HEK293 (cell line): ENCODE measurements at regions not wholly inside any gene's neighbourhood (a gene's known extent, or its start where the extent isn't known, plus 50 kb on each side); places are given as distances from the start of the nearest gene placed in this dataset.

Experiments used
- CTCF ChIA-PET: fragments of 350-600 bp; formaldehyde crosslinking; extraction: SDS; loops from one replicate; lab custom pipeline; 2021; ENCODE audit warnings: antibody characterized with exemption; lab: Yijun Ruan, JAX
- POLR2A ChIA-PET: fragments of 300-600 bp; formaldehyde crosslinking; extraction: SDS; loops from one replicate; lab custom pipeline; 2020; ENCODE audit warnings: antibody characterized with exemption, inconsistent platforms; lab: Yijun Ruan, JAX
- H3K27ac ChIP-seq: fragments of 200-500 bp; sonication (Bioruptor generic); 2 replicates; pipeline ENCODE4 v1.5.1; 2014; ENCODE audit warnings: low read depth, low read length, control low read depth, inconsistent platforms; ENCODE audit errors: extremely low read depth
- H3K36me3 ChIP-seq, 2 experiments: fragments of 200-500 bp in 1 of 2; sonication (Bioruptor generic) in 1 of 2; 1 replicate in 1 of 2; 2 replicates in 1 of 2; pipeline ENCODE4 v1.5.1; 2014 to 2017; ENCODE audit warnings: inconsistent platforms in 2 of 2, low read length in 2 of 2; ENCODE audit not compliant: control insufficient read depth in 2 of 2, insufficient read depth in 1 of 2
- H3K4me1 ChIP-seq: fragments of 200-500 bp; sonication (Bioruptor generic); 2 replicates; pipeline ENCODE4 v1.5.1; 2014; ENCODE audit warnings: mild to moderate bottlenecking, low read length, inconsistent platforms; ENCODE audit not compliant: control insufficient read depth, insufficient read depth
- H3K4me3 ChIP-seq: 2 replicates; pipeline ENCODE4 v1.5.1; 2011; ENCODE audit warnings: low read depth, mild to moderate bottlenecking, control low read depth, low read length, moderate library complexity
- H3K9me3 ChIP-seq: fragments of 200-500 bp; sonication (Bioruptor generic); 2 replicates; pipeline ENCODE4 v1.5.1; 2014; ENCODE audit warnings: low read depth, low read length, inconsistent platforms; ENCODE audit not compliant: control insufficient read depth, insufficient read depth
- GLI4 ChIP-seq: fragments of 450-650 bp; formaldehyde crosslinking; IDR thresholded peaks from 2 replicates; pipeline ENCODE4 v1.5.1; 2016; ENCODE audit warnings: missing biosample characterization, missing genetic modification characterization
- HOXD13 ChIP-seq: sonication (generic); formaldehyde crosslinking; IDR thresholded peaks from 2 replicates; pipeline ENCODE4 v1.8.0; 2022; ENCODE audit warnings: missing genetic modification reagents, borderline replicate concordance
- IKZF3 ChIP-seq: fragments of 450-650 bp; IDR thresholded peaks from 2 replicates; pipeline ENCODE4 v1.5.0; 2018; ENCODE audit warnings: missing biosample characterization, mild to moderate bottlenecking, missing genetic modification characterization, moderate library complexity
- KLF8 ChIP-seq: fragments of 450-650 bp; formaldehyde crosslinking; IDR thresholded peaks from 2 replicates; pipeline ENCODE4 v1.5.1; 2016; ENCODE audit warnings: missing biosample characterization, missing genetic modification characterization
- KLF9 ChIP-seq: fragments of 450-650 bp; formaldehyde crosslinking; IDR thresholded peaks from 2 replicates; pipeline ENCODE4 v1.5.1; 2016; ENCODE audit warnings: missing biosample characterization, missing genetic modification characterization, low read depth
- SCRT2 ChIP-seq: fragments of 450-650 bp; formaldehyde crosslinking; IDR thresholded peaks from 2 replicates; pipeline ENCODE4 v1.5.1; 2016; ENCODE audit warnings: missing biosample characterization, missing genetic modification characterization
- ZBTB17 ChIP-seq: fragments of 450-650 bp; formaldehyde crosslinking; IDR thresholded peaks from 2 replicates; pipeline ENCODE4 v1.5.1; 2016; ENCODE audit warnings: missing biosample characterization, missing genetic modification characterization
- ZFP69B ChIP-seq: fragments of 450-650 bp; formaldehyde crosslinking; IDR thresholded peaks from 2 replicates; pipeline ENCODE4 v1.5.1; 2016; ENCODE audit warnings: missing biosample characterization, missing genetic modification characterization
- ZNF10 ChIP-seq: fragments of 450-650 bp; formaldehyde crosslinking; IDR thresholded peaks from 2 replicates; pipeline ENCODE4 v1.5.1; 2017; ENCODE audit warnings: missing biosample characterization, missing genetic modification characterization
- ZNF133 ChIP-seq: fragments of 450-650 bp; formaldehyde crosslinking; IDR thresholded peaks from 2 replicates; pipeline ENCODE4 v1.5.1; 2016; ENCODE audit warnings: missing biosample characterization, missing genetic modification characterization
- ZNF146 ChIP-seq: fragments of 450-650 bp; formaldehyde crosslinking; IDR thresholded peaks from 2 replicates; pipeline ENCODE4 v1.5.1; 2016; ENCODE audit warnings: missing biosample characterization, missing genetic modification characterization
- ZNF202 ChIP-seq: fragments of 450-650 bp; formaldehyde crosslinking; IDR thresholded peaks from 2 replicates; pipeline ENCODE4 v1.5.1; 2016; ENCODE audit warnings: missing biosample characterization, missing genetic modification characterization, borderline replicate concordance
- ZNF223 ChIP-seq: fragments of 450-650 bp; formaldehyde crosslinking; IDR thresholded peaks from 2 replicates; pipeline ENCODE4 v1.5.1; 2016; ENCODE audit warnings: missing biosample characterization, missing genetic modification characterization
- ZNF239 ChIP-seq: fragments of 450-650 bp; formaldehyde crosslinking; IDR thresholded peaks from 2 replicates; pipeline ENCODE4 v1.5.1; 2016; ENCODE audit warnings: missing biosample characterization, missing genetic modification characterization
- ZNF302 ChIP-seq: fragments of 450-650 bp; formaldehyde crosslinking; IDR thresholded peaks from 2 replicates; pipeline ENCODE4 v1.5.1; 2016; ENCODE audit warnings: missing biosample characterization, missing genetic modification characterization, low read depth
- ZNF529 ChIP-seq: fragments of 450-650 bp; formaldehyde crosslinking; IDR thresholded peaks from 2 replicates; pipeline ENCODE4 v1.5.1; 2017; ENCODE audit warnings: missing genetic modification characterization, missing biosample characterization; ENCODE audit not compliant: insufficient replicate concordance
- ZNF549 ChIP-seq: fragments of 450-650 bp; IDR thresholded peaks from 2 replicates; pipeline ENCODE4 v1.5.1; 2018; ENCODE audit warnings: missing biosample characterization, missing genetic modification characterization, mild to moderate bottlenecking, inconsistent platforms, moderate library complexity
- ZNF560 ChIP-seq: fragments of 450-650 bp; formaldehyde crosslinking; IDR thresholded peaks from 2 replicates; pipeline ENCODE4 v1.5.1; 2017; ENCODE audit warnings: missing biosample characterization, missing genetic modification characterization, borderline replicate concordance
- ZNF600 ChIP-seq: fragments of 450-650 bp; formaldehyde crosslinking; IDR thresholded peaks from 2 replicates; pipeline ENCODE4 v1.5.1; 2016; ENCODE audit warnings: missing biosample characterization, missing genetic modification characterization
- ZXDB ChIP-seq: fragments of 450-650 bp; formaldehyde crosslinking; IDR thresholded peaks from 2 replicates; pipeline ENCODE4 v1.5.1; 2016; ENCODE audit warnings: missing biosample characterization, missing genetic modification characterization
- TF ChIP-seq, protein P1 (sequence below): fragments of 450-650 bp; formaldehyde crosslinking; IDR thresholded peaks from 2 replicates; pipeline ENCODE4 v1.5.1; 2016; ENCODE audit warnings: missing biosample characterization, missing genetic modification characterization, low read depth
- TF ChIP-seq, protein P2 (sequence below): fragments of 450-650 bp; formaldehyde crosslinking; IDR thresholded peaks from 2 replicates; pipeline ENCODE4 v1.5.1; 2016; ENCODE audit warnings: missing biosample characterization, missing genetic modification characterization

DNA sequence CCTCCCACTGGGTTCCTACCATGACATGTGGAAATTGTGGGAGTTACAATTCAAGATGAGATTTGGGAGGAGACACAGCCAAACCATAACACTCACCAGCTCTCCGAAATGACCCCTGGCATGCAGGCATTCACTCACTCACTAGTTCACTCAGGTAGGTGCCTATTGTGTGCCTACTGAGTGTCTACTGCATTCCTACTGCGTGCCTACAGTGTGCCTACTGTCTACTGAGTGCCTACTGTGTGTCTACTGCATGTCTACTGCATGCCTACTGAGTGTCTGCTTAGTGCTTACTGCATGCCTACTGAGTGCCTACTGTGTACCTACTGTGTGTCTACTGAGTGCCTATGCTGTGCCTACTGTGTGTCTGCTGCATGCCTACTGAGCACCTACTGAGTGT is 71.7 kb upstream of the FZD10 start:
- ChIA-PET CTCF (no interaction called here), POLR2A (no interaction called here)
- Histone ChIP-seq H3K4me1 (no peaks in the 10 kb centered on the region), H3K9me3 (no peaks in the 10 kb centered on the region), H3K4me3 (no peak overlapping the region), H3K36me3 (no peaks in the 10 kb centered on the region), H3K27ac (no peak overlapping the region)
- TF ChIP-seq ZBTB17 (no peak), SCRT2 (tag by site-specific recombination) (no peak), ZNF560 (no peak), ZNF202 (no peak)

- POLR2A ChIA-PET, result no interaction called here
- TF ChIP-seq KLF8 (tag by site-specific recombination) (no peak), ZNF239 (tag by site-specific recombination) (no peak), ZNF10 (tag by site-specific recombination) (no peak), IKZF3 (tag by site-specific recombination) (no peak), ZNF600 (tag by site-specific recombination) (no peak), ZNF549 (tag by site-specific recombination) (no peak), KLF9 (tag by site-specific recombination) (no peak), SCRT2 (tag by site-specific recombination) (no peak), ZNF146 (tag by site-specific recombination) (no peak), GLI4 (tag by site-specific recombination) (no peak), ZNF529 (tag by site-specific recombination) (no peak), ZNF133 (tag by site-specific recombination) (no peak), ZNF223 (tag by site-specific recombination) (no peak)
- TF ChIP-seq, protein P1, sequence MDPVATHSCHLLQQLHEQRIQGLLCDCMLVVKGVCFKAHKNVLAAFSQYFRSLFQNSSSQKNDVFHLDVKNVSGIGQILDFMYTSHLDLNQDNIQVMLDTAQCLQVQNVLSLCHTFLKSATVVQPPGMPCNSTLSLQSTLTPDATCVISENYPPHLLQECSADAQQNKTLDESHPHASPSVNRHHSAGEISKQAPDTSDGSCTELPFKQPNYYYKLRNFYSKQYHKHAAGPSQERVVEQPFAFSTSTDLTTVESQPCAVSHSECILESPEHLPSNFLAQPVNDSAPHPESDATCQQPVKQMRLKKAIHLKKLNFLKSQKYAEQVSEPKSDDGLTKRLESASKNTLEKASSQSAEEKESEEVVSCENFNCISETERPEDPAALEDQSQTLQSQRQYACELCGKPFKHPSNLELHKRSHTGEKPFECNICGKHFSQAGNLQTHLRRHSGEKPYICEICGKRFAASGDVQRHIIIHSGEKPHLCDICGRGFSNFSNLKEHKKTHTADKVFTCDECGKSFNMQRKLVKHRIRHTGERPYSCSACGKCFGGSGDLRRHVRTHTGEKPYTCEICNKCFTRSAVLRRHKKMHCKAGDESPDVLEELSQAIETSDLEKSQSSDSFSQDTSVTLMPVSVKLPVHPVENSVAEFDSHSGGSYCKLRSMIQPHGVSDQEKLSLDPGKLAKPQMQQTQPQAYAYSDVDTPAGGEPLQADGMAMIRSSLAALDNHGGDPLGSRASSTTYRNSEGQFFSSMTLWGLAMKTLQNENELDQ, result no peak
- TF ChIP-seq, protein P2, sequence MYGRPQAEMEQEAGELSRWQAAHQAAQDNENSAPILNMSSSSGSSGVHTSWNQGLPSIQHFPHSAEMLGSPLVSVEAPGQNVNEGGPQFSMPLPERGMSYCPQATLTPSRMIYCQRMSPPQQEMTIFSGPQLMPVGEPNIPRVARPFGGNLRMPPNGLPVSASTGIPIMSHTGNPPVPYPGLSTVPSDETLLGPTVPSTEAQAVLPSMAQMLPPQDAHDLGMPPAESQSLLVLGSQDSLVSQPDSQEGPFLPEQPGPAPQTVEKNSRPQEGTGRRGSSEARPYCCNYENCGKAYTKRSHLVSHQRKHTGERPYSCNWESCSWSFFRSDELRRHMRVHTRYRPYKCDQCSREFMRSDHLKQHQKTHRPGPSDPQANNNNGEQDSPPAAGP, result no peak
- Histone ChIP-seq H3K27ac (no peak overlapping the region), H3K4me3 (no peak overlapping the region), H3K9me3 (no peaks in the 10 kb centered on the region), H3K4me1 (no peaks in the 10 kb centered on the region), H3K36me3 (no peaks in the 10 kb centered on the region)
- CTCF ChIA-PET, result no interaction called here
These were observed 68.9 kb upstream of the FZD10 start for GRCh38 chr12:130093380-130093779.

DNA sequence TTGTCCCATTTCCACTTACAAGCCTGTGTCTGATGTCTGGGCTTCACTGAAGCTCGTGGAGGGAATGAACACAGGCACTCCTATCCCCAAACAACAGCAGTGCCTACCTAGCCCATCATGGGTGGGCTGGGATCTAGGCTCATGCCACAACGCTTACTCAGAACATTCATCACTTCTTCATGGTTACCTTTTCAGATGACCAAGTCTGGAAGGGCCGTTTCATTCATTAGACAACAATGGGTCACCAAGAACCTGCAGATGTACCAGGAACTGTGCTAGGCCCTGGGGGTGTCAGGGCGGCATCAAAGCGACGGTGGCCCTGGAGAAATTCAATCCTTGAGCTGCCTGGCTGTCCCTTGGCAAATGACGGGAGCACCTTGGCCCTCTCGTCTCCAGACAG is 64.9 kb upstream of the FZD10 start:
- Histone ChIP-seq H3K36me3 (no peaks in the 10 kb centered on the region), H3K4me1 (no peaks in the 10 kb centered on the region), H3K9me3 (no peaks in the 10 kb centered on the region), H3K27ac (no peak overlapping the region), H3K4me3 (no peak overlapping the region)
- ChIA-PET CTCF (no interaction called here), POLR2A (no interaction called here)
- TF ChIP-seq ZNF302 (no peak), ZXDB (tag by site-specific recombination) (no peak), HOXD13 (CRISPR knock-in tag) (no peak), ZFP69B (tag by site-specific recombination) (no peak)
